ENCODE measurements at regions not wholly inside any gene's neighbourhood (a gene's known extent, or its start where the extent isn't known, plus 50 kb on each side); places are given as distances from the start of the nearest gene placed in this dataset.

DNA sequence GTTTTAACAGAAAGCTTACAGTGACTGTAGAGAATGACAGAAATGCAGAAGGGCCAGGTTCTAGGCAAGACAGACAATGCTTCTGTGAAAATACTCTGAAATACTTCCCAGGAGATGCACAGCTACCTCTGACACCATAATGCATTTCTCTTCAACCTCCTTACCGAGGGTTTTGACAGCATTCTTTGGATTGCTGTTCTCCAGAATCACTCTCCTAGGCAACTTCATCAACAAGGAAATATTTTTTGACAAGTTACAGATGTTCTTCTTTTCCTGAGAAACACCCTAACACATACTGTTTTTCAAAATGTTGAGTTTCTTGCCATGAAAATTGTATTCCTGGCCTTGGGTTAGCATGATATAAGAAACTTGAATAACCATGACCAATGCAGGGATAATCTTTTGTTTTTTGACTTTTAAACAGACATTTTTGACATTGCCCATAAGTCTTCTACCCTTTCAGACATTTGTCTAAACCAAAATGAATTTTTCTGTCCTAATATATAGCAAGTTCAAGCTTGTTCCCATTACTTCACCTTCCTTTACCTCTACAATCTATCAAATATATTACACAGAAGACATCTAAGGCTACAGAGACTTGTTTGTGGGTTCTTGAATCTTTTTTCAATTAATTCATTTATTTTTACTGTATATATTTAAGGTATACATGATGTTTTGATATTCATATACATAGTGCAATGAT lies 108.1 kb downstream of the CCDC34 start (continued):
- TF ChIP-seq, protein P1, sequence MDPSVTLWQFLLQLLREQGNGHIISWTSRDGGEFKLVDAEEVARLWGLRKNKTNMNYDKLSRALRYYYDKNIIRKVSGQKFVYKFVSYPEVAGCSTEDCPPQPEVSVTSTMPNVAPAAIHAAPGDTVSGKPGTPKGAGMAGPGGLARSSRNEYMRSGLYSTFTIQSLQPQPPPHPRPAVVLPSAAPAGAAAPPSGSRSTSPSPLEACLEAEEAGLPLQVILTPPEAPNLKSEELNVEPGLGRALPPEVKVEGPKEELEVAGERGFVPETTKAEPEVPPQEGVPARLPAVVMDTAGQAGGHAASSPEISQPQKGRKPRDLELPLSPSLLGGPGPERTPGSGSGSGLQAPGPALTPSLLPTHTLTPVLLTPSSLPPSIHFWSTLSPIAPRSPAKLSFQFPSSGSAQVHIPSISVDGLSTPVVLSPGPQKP (IDR thresholded peaks at IDR 0.05; ENCODE audit: low read depth, low read length), result no peak
- no peak for TF ChIP-seq FOSB (CRISPR knock-in tag; IDR thresholded peaks at IDR 0.05)
- no peak for TF ChIP-seq HEYL (CRISPR knock-in tag; IDR thresholded peaks at IDR 0.05)

DNA sequence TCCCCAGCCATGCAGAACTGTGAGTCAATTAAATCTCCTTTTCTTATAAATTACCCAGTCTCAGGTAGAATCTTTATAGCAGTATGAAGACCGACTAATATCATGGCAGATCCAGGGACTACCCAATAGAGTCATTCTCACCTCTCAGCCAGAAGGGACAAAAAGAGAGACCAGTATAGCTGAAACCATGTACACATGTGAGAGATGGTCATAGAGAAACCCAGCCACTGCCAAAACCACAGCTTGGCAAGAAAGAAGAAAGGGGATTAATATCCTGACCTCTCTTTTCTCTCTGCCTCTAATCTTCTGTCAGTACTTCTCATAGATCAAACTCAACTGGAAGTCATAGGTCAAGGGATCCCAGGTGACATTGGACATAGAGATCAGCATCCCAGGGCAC lies 109.8 kb downstream of the CCDC34 start:
- TF ChIP-seq, protein P2, sequence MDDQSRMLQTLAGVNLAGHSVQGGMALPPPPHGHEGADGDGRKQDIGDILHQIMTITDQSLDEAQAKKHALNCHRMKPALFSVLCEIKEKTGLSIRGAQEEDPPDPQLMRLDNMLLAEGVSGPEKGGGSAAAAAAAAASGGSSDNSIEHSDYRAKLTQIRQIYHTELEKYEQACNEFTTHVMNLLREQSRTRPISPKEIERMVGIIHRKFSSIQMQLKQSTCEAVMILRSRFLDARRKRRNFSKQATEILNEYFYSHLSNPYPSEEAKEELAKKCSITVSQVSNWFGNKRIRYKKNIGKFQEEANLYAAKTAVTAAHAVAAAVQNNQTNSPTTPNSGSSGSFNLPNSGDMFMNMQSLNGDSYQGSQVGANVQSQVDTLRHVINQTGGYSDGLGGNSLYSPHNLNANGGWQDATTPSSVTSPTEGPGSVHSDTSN (IDR thresholded peaks at IDR 0.05), result no peak
- TF ChIP-seq, protein P3, sequence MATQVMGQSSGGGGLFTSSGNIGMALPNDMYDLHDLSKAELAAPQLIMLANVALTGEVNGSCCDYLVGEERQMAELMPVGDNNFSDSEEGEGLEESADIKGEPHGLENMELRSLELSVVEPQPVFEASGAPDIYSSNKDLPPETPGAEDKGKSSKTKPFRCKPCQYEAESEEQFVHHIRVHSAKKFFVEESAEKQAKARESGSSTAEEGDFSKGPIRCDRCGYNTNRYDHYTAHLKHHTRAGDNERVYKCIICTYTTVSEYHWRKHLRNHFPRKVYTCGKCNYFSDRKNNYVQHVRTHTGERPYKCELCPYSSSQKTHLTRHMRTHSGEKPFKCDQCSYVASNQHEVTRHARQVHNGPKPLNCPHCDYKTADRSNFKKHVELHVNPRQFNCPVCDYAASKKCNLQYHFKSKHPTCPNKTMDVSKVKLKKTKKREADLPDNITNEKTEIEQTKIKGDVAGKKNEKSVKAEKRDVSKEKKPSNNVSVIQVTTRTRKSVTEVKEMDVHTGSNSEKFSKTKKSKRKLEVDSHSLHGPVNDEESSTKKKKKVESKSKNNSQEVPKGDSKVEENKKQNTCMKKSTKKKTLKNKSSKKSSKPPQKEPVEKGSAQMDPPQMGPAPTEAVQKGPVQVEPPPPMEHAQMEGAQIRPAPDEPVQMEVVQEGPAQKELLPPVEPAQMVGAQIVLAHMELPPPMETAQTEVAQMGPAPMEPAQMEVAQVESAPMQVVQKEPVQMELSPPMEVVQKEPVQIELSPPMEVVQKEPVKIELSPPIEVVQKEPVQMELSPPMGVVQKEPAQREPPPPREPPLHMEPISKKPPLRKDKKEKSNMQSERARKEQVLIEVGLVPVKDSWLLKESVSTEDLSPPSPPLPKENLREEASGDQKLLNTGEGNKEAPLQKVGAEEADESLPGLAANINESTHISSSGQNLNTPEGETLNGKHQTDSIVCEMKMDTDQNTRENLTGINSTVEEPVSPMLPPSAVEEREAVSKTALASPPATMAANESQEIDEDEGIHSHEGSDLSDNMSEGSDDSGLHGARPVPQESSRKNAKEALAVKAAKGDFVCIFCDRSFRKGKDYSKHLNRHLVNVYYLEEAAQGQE (IDR thresholded peaks at IDR 0.05), result no peak
- TF ChIP-seq, protein P4, sequence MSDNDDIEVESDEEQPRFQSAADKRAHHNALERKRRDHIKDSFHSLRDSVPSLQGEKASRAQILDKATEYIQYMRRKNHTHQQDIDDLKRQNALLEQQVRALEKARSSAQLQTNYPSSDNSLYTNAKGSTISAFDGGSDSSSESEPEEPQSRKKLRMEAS (IDR thresholded peaks at IDR 0.05), result no peak
- TF ChIP-seq JUNB (IDR thresholded peaks at IDR 0.05) (no peak), GATA3 (IDR thresholded peaks at IDR 0.05; ENCODE audit: borderline replicate concordance) (no peak), EHMT2 (IDR thresholded peaks at IDR 0.05; ENCODE audit: low read depth) (no peak), ZFP36 (IDR thresholded peaks at IDR 0.05; ENCODE audit: borderline replicate concordance, partially characterized antibody) (no peak), SREBF2 (IDR thresholded peaks at IDR 0.05) (no peak), CHD2 (IDR thresholded peaks at IDR 0.05; ENCODE audit: low read length, partially characterized antibody) (no peak)
- TF ChIP-seq, protein P5, sequence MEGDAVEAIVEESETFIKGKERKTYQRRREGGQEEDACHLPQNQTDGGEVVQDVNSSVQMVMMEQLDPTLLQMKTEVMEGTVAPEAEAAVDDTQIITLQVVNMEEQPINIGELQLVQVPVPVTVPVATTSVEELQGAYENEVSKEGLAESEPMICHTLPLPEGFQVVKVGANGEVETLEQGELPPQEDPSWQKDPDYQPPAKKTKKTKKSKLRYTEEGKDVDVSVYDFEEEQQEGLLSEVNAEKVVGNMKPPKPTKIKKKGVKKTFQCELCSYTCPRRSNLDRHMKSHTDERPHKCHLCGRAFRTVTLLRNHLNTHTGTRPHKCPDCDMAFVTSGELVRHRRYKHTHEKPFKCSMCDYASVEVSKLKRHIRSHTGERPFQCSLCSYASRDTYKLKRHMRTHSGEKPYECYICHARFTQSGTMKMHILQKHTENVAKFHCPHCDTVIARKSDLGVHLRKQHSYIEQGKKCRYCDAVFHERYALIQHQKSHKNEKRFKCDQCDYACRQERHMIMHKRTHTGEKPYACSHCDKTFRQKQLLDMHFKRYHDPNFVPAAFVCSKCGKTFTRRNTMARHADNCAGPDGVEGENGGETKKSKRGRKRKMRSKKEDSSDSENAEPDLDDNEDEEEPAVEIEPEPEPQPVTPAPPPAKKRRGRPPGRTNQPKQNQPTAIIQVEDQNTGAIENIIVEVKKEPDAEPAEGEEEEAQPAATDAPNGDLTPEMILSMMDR (IDR thresholded peaks at IDR 0.05), result no peak
- FAIRE-seq, result no peak
- no peak overlapping the region for H3K4me2 ChIP-seq
- no peak overlapping the region for H3K4me3 ChIP-seq
- DNase-seq (ENCODE audit: low read depth in 1 of 2, low spot score in 1 of 2), result no peak
- H3K27ac ChIP-seq, result no peak overlapping the region
- H3K4me1 ChIP-seq, result no peaks in the 10 kb centered on the region
- POLR2A ChIA-PET, result no interaction called here
- 67% methylated on average over 1 of the region's 1 CpG for WGBS (ENCODE audit: missing lambda C conversion rate)
- H3K9me3 ChIP-seq, result no peaks in the 10 kb centered on the region
- CTCF ChIA-PET, result interaction anchor here (0.7 kb wide), 1 partner anchor 12 kb away, joined by 3 read pairs; no protein-coding TSS in a partner anchor
- no peak for ATAC-seq

DNA sequence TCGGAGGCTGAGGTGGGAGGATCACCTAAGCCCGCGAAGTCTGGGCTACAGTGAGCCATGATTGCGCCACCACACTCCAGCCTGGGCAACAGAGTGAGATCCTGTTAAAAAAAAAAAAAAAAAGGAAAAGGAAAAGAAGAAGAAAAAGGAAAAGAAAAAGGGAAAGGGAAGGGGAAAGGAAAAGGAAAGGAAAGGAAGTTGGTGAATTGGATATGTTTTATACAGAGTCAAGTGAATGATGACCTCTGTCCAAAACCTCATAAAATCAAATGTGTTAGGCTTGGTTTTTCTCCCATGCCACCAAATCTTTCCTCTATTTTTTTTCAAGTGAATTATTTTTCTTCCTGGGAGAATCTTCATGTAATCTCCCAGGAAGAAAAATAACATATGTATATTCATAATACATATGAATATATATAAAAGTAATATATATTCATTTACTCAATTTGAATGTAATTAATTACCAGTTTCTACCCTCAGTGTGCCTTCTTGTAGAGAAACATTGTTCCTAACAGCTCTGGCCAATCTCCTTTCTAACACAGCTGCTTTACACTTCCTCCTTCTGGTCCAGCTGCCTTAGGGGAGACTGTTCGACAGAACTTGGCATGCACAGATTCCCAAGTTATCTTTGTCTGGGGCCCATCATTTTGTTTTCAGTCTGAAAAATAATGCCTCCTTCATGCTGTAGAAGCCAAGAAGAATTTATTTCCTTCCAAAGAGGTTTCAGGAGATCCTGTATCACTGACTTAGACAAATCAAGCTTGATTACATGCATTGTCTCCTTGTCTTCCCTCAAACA lies 111.9 kb downstream of the CCDC34 start:
- DNase-seq (ENCODE audit: low read depth in 1 of 2, low spot score in 1 of 2) (no peak), ATAC-seq (no peak), FAIRE-seq (no peak)
- ChIA-PET CTCF (interaction anchor here (1.1 to 1.6 kb wide), 2 partner anchors 9 to 46 kb away, joined by 3 to 4 read pairs; no protein-coding TSS in a partner anchor), POLR2A (no interaction called here)
- no peaks in the 10 kb centered on the region for H3K9me3 ChIP-seq
- H3K27ac ChIP-seq, result no peak overlapping the region
- H3K4me2 ChIP-seq, result no peak overlapping the region
- no peaks in the 10 kb centered on the region for H3K4me1 ChIP-seq
- 90% methylated on average over 5 of the region's 5 CpGs for WGBS (ENCODE audit: missing lambda C conversion rate)
- H3K4me3 ChIP-seq, result no peak overlapping the region
- no peak for TF ChIP-seq FOSL2 (IDR thresholded peaks at IDR 0.05)
- no peak for TF ChIP-seq FOSL2 (CRISPR knock-in tag; IDR thresholded peaks at IDR 0.05)
- no peak for TF ChIP-seq ZFP36 (IDR thresholded peaks at IDR 0.05; ENCODE audit: borderline replicate concordance, partially characterized antibody)
- no peak for TF ChIP-seq POLR2A (IDR thresholded peaks at IDR 0.05; ENCODE audit: low read length)
- TF ChIP-seq, protein P1 (IDR thresholded peaks at IDR 0.05; ENCODE audit: low read depth, low read length), result no peak
- no peak for TF ChIP-seq RCOR1 (IDR thresholded peaks at IDR 0.05; ENCODE audit: low read depth, low read length)
- TF ChIP-seq, protein P6, sequence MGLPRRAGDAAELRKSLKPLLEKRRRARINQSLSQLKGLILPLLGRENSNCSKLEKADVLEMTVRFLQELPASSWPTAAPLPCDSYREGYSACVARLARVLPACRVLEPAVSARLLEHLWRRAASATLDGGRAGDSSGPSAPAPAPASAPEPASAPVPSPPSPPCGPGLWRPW (IDR thresholded peaks at IDR 0.05), result no peak
- no peak for TF ChIP-seq POLR2AphosphoS2 (conservative IDR thresholded peaks at IDR 0.05; ENCODE audit: low read length)
- no peak for TF ChIP-seq SMC3 (IDR thresholded peaks at IDR 0.05)
- no peak for TF ChIP-seq MAZ (IDR thresholded peaks at IDR 0.05; ENCODE audit: borderline replicate concordance, low read depth, low read length)
- TF ChIP-seq, protein P5 (IDR thresholded peaks at IDR 0.05), result no peak
